ENCODE measurements at regions not wholly inside any gene's neighbourhood (a gene's known extent, or its start where the extent isn't known, plus 50 kb on each side); places are given as distances from the start of the nearest gene placed in this dataset.

- Histone ChIP-seq H3K9me3 (replicated peaks) (no peaks in the 10 kb centered on the region), H3K4me3 (no peak overlapping the region), H3K4me1 (no peaks in the 10 kb centered on the region), H3K27me3 (ENCODE audit: low read depth) (no peaks in the 10 kb centered on the region), H3K27ac (replicated peaks) (no peak overlapping the region), H3K36me3 (peaks cover 4% of the 10 kb centered on the region)
- intact Hi-C loops (cut with micrococcal nuclease) = no loop called here
- TF ChIP-seq CTCF (IDR thresholded peaks at IDR 0.05; ENCODE audit: borderline replicate concordance) = no peak
- DNase-seq = no peak
Measured at GRCh38 chr6:126199466-126199865, 140.4 kb upstream of the CENPW start.

- intact Hi-C loops (cut with micrococcal nuclease) = no loop called here
- no peak for DNase-seq
- no peaks in the 10 kb centered on the region for H3K27me3 ChIP-seq (ENCODE audit: low read depth)
- no peaks in the 10 kb centered on the region for H3K9me3 ChIP-seq (replicated peaks)
- H3K4me1 ChIP-seq = no peaks in the 10 kb centered on the region
- peaks cover 4% of the 10 kb centered on the region for H3K36me3 ChIP-seq
- no peak overlapping the region for H3K27ac ChIP-seq (replicated peaks)
- no peak for TF ChIP-seq CTCF (IDR thresholded peaks at IDR 0.05; ENCODE audit: borderline replicate concordance)
- H3K4me3 ChIP-seq = no peak overlapping the region
Measured at GRCh38 chr6:126202707-126203106, 137.2 kb upstream of the CENPW start.

GRCh38 chr6:126204126-126204525 is 135.8 kb upstream of the CENPW start:
- intact Hi-C loops (cut with micrococcal nuclease) = no loop called here
- no peaks in the 10 kb centered on the region for H3K4me1 ChIP-seq
- H3K27me3 ChIP-seq (ENCODE audit: low read depth) = no peaks in the 10 kb centered on the region
- H3K9me3 ChIP-seq (replicated peaks) = no peaks in the 10 kb centered on the region
- TF ChIP-seq CTCF (IDR thresholded peaks at IDR 0.05; ENCODE audit: borderline replicate concordance) = no peak
- no peak overlapping the region for H3K4me3 ChIP-seq
- no peak overlapping the region for H3K27ac ChIP-seq (replicated peaks)
- DNase-seq = no peak
- H3K36me3 ChIP-seq = no peaks in the 10 kb centered on the region

- no peak for DNase-seq
- H3K4me1 ChIP-seq = no peaks in the 10 kb centered on the region
- no peaks in the 10 kb centered on the region for H3K27me3 ChIP-seq (ENCODE audit: low read depth)
- intact Hi-C loops (cut with micrococcal nuclease) = no loop called here
- no peaks in the 10 kb centered on the region for H3K36me3 ChIP-seq
- no peak overlapping the region for H3K27ac ChIP-seq (replicated peaks)
- H3K9me3 ChIP-seq (replicated peaks) = no peaks in the 10 kb centered on the region
- no peak overlapping the region for H3K4me3 ChIP-seq
- no peak for TF ChIP-seq CTCF (IDR thresholded peaks at IDR 0.05; ENCODE audit: borderline replicate concordance)
Measured at GRCh38 chr6:126204598-126204997, 135.3 kb upstream of the CENPW start.

GRCh38 chr6:126206504-126207246 is 133.2 kb upstream of the CENPW start:
- no peaks in the 10 kb centered on the region for H3K9me3 ChIP-seq (replicated peaks)
- H3K27ac ChIP-seq (replicated peaks) = no peak overlapping the region
- TF ChIP-seq CTCF (IDR thresholded peaks at IDR 0.05; ENCODE audit: borderline replicate concordance) = no peak
- no peak overlapping the region for H3K4me3 ChIP-seq
- no peaks in the 10 kb centered on the region for H3K36me3 ChIP-seq
- DNase-seq = no peak
- H3K27me3 ChIP-seq (ENCODE audit: low read depth) = no peaks in the 10 kb centered on the region
- intact Hi-C loops (cut with micrococcal nuclease) = no loop called here
- no peaks in the 10 kb centered on the region for H3K4me1 ChIP-seq

Measured in left ventricle myocardium inferior (tissue), 1 donor.